Loucy (cell line): ENCODE measurements at regions not wholly inside any gene's neighbourhood (a gene's known extent, or its start where the extent isn't known, plus 50 kb on each side); places are given as distances from the start of the nearest gene placed in this dataset.

Source experiments
- H2AFZ ChIP-seq: fragments of 200-600 bp; sonication (generic); 2 replicates; pipeline ENCODE4 v1.6.0; 2016; ENCODE audit warnings: antibody characterized with exemption, mild to moderate bottlenecking, low read length, moderate library complexity
- H3F3A ChIP-seq: fragments of 200-600 bp; 2 replicates; pipeline ENCODE4 v1.6.0; 2016; ENCODE audit warnings: antibody characterized with exemption, low read depth, mild to moderate bottlenecking
- H3K27me3 ChIP-seq: fragments of 200-600 bp; sonication (generic); 2 replicates; pipeline ENCODE4 v1.6.1; 2014; ENCODE audit warnings: low read length, mild to moderate bottlenecking; ENCODE audit not compliant: insufficient read depth, poor library complexity, severe bottlenecking
- H3K36me3 ChIP-seq: fragments of 200-600 bp; sonication (generic); 2 replicates; pipeline ENCODE4 v1.6.1; 2016; ENCODE audit warnings: low read length; ENCODE audit not compliant: insufficient read depth
- H3K4me1 ChIP-seq: fragments of 200-600 bp; sonication (generic); 2 replicates; pipeline ENCODE4 v1.5.1; 2014; ENCODE audit warnings: low read length, mild to moderate bottlenecking; ENCODE audit not compliant: insufficient read depth, poor library complexity, severe bottlenecking
- H3K4me2 ChIP-seq: fragments of 200-600 bp; sonication (generic); 2 replicates; pipeline ENCODE4 v1.6.0; 2014; ENCODE audit warnings: antibody characterized with exemption, low read length, low read depth, mild to moderate bottlenecking; ENCODE audit not compliant: poor library complexity, severe bottlenecking
- H3K4me3 ChIP-seq: fragments of 200-600 bp; sonication (generic); 2 replicates; pipeline ENCODE4 v1.5.1; 2014; ENCODE audit warnings: low read length, mild to moderate bottlenecking, mixed read lengths; ENCODE audit not compliant: poor library complexity, severe bottlenecking
- H3K79me2 ChIP-seq: fragments of 200-600 bp; sonication (generic); 2 replicates; pipeline ENCODE4 v1.6.1; 2014; ENCODE audit warnings: low read length; ENCODE audit not compliant: insufficient read depth
- H3K9ac ChIP-seq: fragments of 200-600 bp; sonication (generic); 2 replicates; pipeline ENCODE4 v1.6.0; 2014; ENCODE audit warnings: mild to moderate bottlenecking, low read depth, low read length, moderate library complexity; ENCODE audit not compliant: poor library complexity, severe bottlenecking
- H3K9me2 ChIP-seq: fragments of 200-600 bp; sonication (generic); replicated peaks from 2 replicates; pipeline ENCODE4 v1.6.1; 2016; ENCODE audit warnings: low read depth, low read length, mixed read lengths
- H3K9me3 ChIP-seq: fragments of 200-600 bp; sonication (generic); 2 replicates; pipeline ENCODE4 v1.6.1; 2014; ENCODE audit warnings: mild to moderate bottlenecking, antibody characterized with exemption, low read length, low read depth; ENCODE audit not compliant: insufficient read depth
- H4K20me1 ChIP-seq: fragments of 200-600 bp; sonication (generic); 2 replicates; pipeline ENCODE4 v1.6.0; 2014; ENCODE audit warnings: antibody characterized with exemption, low read length, mild to moderate bottlenecking; ENCODE audit not compliant: insufficient read depth, poor library complexity, severe bottlenecking
- CTCF ChIP-seq: fragments of 200-600 bp; sonication (generic); conservative IDR thresholded peaks from 2 replicates; pipeline ENCODE4 v1.5.1; 2014; ENCODE audit warnings: mild to moderate bottlenecking, antibody characterized with exemption, low read length
- EZH2phosphoT487 ChIP-seq: fragments of 200-600 bp; IDR thresholded peaks from 2 replicates; pipeline ENCODE4 v1.6.1; 2018; ENCODE audit warnings: antibody characterized with exemption, mild to moderate bottlenecking, moderate library complexity, borderline replicate concordance

GRCh38 chr3:118810499-118811035 lies 224.1 kb downstream of the IGSF11 start:
- Histone ChIP-seq H3K9me2 (no peaks in the 10 kb centered on the region), H4K20me1 (no peaks in the 10 kb centered on the region), H3K9me3 (no peaks in the 10 kb centered on the region), H3F3A (no peaks in the 10 kb centered on the region), H3K27me3 (no peaks in the 10 kb centered on the region), H3K4me1 (no peaks in the 10 kb centered on the region), H3K4me2 (no peak overlapping the region), H3K36me3 (no peaks in the 10 kb centered on the region), H3K4me3 (no peak overlapping the region), H3K79me2 (no peaks in the 10 kb centered on the region), H2AFZ (no peak overlapping the region), H3K9ac (no peak overlapping the region)
- TF ChIP-seq CTCF (no peak), EZH2phosphoT487 (no peak)

- Histone ChIP-seq H2AFZ (no peak overlapping the region), H3K79me2 (no peaks in the 10 kb centered on the region), H4K20me1 (no peaks in the 10 kb centered on the region), H3K36me3 (no peaks in the 10 kb centered on the region), H3F3A (no peaks in the 10 kb centered on the region), H3K9me3 (no peaks in the 10 kb centered on the region), H3K4me3 (no peak overlapping the region), H3K4me2 (no peak overlapping the region), H3K27me3 (no peaks in the 10 kb centered on the region), H3K9me2 (no peaks in the 10 kb centered on the region), H3K9ac (no peak overlapping the region), H3K4me1 (no peaks in the 10 kb centered on the region)
- no peak for TF ChIP-seq EZH2phosphoT487
- TF ChIP-seq CTCF: no peak
Measured at GRCh38 chr3:118811236-118811732, 223.4 kb downstream of the IGSF11 start.

- H3K27me3 ChIP-seq: no peaks in the 10 kb centered on the region
- no peaks in the 10 kb centered on the region for H3K4me1 ChIP-seq
- no peak overlapping the region for H3K9ac ChIP-seq
- H3K36me3 ChIP-seq: no peaks in the 10 kb centered on the region
- H2AFZ ChIP-seq: no peak overlapping the region
- H4K20me1 ChIP-seq: no peaks in the 10 kb centered on the region
- TF ChIP-seq EZH2phosphoT487: no peak
- TF ChIP-seq CTCF: no peak
- H3F3A ChIP-seq: no peaks in the 10 kb centered on the region
- H3K9me2 ChIP-seq: no peaks in the 10 kb centered on the region
- no peak overlapping the region for H3K4me2 ChIP-seq
- no peaks in the 10 kb centered on the region for H3K79me2 ChIP-seq
- H3K9me3 ChIP-seq: no peaks in the 10 kb centered on the region
- H3K4me3 ChIP-seq: no peak overlapping the region
Measured at GRCh38 chr3:118813472-118813871, 221.2 kb downstream of the IGSF11 start.
